ENCODE measurements at regions not wholly inside any gene's neighbourhood (a gene's known extent, or its start where the extent isn't known, plus 50 kb on each side); places are given as distances from the start of the nearest gene placed in this dataset.

DNA sequence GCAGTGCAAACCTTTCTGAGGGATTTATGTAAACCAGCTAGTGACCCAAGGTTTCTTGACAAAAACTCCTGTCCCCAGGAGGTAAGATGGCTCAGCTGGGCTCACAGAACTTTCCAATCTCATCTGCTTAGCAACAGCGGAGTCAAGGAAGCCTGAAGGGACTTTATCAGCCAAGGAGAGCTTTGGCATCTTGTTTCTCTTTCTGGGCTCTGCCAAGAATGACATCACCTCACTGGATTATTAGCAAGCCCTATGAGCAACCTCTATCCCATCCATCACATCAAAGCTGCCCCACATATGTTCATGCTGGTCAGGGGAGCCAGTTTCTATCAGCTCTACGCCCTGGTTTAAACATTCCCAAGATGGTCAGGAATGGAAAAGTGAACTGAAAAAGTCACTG lies 461.3 kb downstream of the ENC1 start:
- H3K27ac Mint-ChIP-seq (ENCODE audit: low read depth), result no peak overlapping the region
- H3K36me3 Mint-ChIP-seq (ENCODE audit: insufficient read depth), result no peaks in the 10 kb centered on the region
- H3K27me3 Mint-ChIP-seq, result peaks cover 47% of the 10 kb centered on the region
- no peaks in the 10 kb centered on the region for H3K4me1 Mint-ChIP-seq
- DNase-seq (ENCODE audit: low spot score in 2 of 2) (no peak), ATAC-seq (replicated peaks; ENCODE audit: extremely low read depth, poor library complexity, severe bottlenecking) (no peak)
- H3K9me3 Mint-ChIP-seq, result no peaks in the 10 kb centered on the region
- no peak overlapping the region for H3K4me3 Mint-ChIP-seq

DNA sequence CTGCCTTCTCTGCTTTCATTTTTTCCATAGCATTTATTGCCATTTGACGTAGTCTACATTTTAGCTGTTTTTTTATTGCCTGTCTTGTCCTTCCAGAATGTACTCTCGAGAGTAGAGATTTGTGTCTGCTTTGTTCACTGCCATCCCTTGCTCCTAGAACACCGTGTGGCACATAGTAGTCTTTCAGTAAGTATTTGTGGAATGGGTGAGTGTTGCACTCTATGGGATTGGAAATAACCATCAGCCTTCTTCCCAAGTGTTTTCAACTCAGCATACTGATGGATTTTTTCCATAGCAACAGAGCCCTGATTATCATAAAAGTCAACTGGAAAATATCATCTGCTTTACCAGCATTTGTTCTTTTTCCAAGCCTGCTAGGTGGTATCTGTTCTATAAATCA lies 462.6 kb downstream of the ENC1 start:
- DNase-seq (ENCODE audit: low spot score in 2 of 2) (no peak), ATAC-seq (replicated peaks; ENCODE audit: extremely low read depth, poor library complexity, severe bottlenecking) (no peak)
- Mint-ChIP-seq H3K4me1 (no peaks in the 10 kb centered on the region), H3K36me3 (ENCODE audit: insufficient read depth) (no peaks in the 10 kb centered on the region), H3K9me3 (no peaks in the 10 kb centered on the region), H3K4me3 (no peak overlapping the region), H3K27ac (ENCODE audit: low read depth) (no peak overlapping the region), H3K27me3 (peaks cover 50% of the 10 kb centered on the region)

DNA sequence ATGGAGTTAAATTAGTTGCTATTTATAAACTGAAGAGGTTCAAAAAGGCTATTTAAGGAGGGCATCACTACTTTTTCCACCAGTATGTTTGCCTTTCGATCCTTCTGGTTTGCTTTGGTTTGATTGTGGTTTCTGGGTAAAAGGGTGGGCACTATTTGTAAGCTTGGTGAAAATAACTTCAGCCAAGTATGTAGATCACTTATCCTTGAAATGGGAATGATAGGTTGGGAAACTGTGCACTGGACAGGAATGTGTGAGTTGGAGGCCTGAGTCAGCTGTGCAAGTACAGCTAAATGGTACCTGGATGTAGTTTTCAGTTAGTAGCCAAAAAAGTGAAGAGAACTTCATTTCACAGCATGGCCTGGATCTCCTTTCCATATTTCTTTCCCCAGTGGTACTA lies 466.2 kb downstream of the ENC1 start:
- DNase-seq (ENCODE audit: low spot score in 2 of 2) (no peak), ATAC-seq (replicated peaks; ENCODE audit: extremely low read depth, poor library complexity, severe bottlenecking) (no peak)
- Mint-ChIP-seq H3K27me3 (peaks cover 57% of the 10 kb centered on the region), H3K9me3 (no peaks in the 10 kb centered on the region), H3K27ac (ENCODE audit: low read depth) (no peak overlapping the region), H3K4me1 (no peaks in the 10 kb centered on the region), H3K36me3 (ENCODE audit: insufficient read depth) (no peaks in the 10 kb centered on the region), H3K4me3 (no peak overlapping the region)

DNA sequence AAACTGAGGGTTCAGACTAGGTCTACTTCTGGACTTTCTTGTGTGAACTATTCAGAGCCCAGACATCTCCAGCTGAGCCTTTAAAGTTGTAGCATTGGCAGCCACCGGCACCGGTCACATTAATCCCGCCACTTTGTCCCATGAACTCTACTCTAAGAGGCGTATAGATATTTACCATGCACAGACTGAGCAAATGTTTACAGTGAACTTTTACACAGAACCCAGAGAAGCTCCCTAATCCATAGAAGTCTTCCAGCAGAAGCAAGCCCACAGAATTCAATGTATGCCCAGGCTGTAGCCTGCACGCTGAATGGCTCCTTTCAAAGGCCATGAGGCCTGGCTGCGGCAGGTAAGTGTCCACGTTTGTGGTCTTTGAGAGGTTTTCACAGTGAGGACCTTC lies 466.9 kb downstream of the ENC1 start:
- Mint-ChIP-seq H3K36me3 (ENCODE audit: insufficient read depth) (no peaks in the 10 kb centered on the region), H3K27me3 (peaks cover 50% of the 10 kb centered on the region), H3K27ac (ENCODE audit: low read depth) (no peak overlapping the region), H3K4me3 (no peak overlapping the region), H3K9me3 (no peaks in the 10 kb centered on the region), H3K4me1 (no peaks in the 10 kb centered on the region)
- no peak for ATAC-seq (replicated peaks; ENCODE audit: extremely low read depth, poor library complexity, severe bottlenecking)
- DNase-seq (ENCODE audit: low spot score in 2 of 2), result no peak

DNA sequence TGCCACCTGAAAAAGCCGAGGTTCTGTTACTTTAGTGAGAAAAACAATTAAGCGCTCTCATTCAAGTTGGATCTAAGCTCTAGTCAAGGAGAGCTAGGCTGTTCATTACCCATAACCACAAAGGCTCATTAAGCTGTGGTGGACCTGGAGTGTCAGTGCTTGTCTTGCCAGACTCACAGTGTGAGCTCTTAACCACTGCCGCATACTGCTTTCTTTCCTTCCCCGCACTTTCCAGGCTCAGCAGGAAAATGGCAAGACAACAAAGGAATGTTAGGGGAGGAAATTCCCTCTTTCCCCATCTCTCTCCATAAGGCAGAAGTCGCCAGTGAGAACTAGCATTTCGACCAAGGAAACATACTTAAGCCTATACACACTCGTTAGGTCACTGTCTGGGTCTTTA lies 467.3 kb downstream of the ENC1 start:
- Mint-ChIP-seq H3K4me1 (no peaks in the 10 kb centered on the region), H3K9me3 (no peaks in the 10 kb centered on the region), H3K27ac (ENCODE audit: low read depth) (no peak overlapping the region), H3K36me3 (ENCODE audit: insufficient read depth) (no peaks in the 10 kb centered on the region), H3K27me3 (peaks cover 46% of the 10 kb centered on the region), H3K4me3 (no peak overlapping the region)
- ATAC-seq (replicated peaks; ENCODE audit: extremely low read depth, poor library complexity, severe bottlenecking) (no peak), DNase-seq (ENCODE audit: low spot score in 2 of 2) (no peak)

DNA sequence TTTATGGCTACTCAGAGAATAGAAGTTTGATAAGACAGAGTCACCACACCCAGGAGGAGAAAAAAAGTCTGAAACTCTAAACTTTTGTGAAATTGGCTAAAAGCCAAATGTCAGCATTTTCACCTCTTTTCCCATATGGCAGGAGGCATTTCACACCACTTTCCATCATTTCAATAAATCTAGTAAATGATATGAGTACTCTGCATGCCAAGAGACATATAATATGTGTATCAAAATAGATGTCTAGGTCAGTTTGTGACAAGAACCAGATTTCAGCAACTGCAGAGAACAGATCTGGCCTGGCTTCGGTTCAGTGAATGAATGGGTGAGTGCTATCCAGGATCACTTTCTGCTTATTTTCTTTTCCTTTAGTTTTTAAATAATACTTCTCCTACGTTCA lies 470.8 kb downstream of the ENC1 start:
- no peaks in the 10 kb centered on the region for H3K4me1 Mint-ChIP-seq
- H3K9me3 Mint-ChIP-seq, result no peaks in the 10 kb centered on the region
- DNase-seq (ENCODE audit: low spot score in 2 of 2) (no peak), ATAC-seq (replicated peaks; ENCODE audit: extremely low read depth, poor library complexity, severe bottlenecking) (no peak)
- H3K27ac Mint-ChIP-seq (ENCODE audit: low read depth), result no peak overlapping the region
- no peak overlapping the region for H3K4me3 Mint-ChIP-seq
- no peaks in the 10 kb centered on the region for H3K36me3 Mint-ChIP-seq (ENCODE audit: insufficient read depth)
- H3K27me3 Mint-ChIP-seq, result peaks cover 25% of the 10 kb centered on the region

DNA sequence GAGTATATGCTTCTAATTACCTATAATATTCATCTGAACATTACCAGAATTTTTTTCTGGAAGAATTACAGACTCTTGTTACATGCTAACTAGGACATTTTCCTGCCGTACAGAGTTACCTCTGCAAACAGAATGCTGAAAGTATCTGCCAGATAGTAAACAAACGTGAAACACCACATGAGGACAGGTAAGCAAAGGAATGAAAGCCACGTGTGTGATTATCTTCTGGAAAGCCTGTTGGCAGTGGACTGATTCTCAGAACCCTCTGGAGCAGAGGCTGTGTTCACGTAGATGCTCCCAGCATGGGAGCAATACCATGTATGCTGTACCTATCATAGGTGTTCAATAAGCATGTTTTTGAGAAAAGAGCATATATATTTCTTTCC lies 472.6 kb downstream of the ENC1 start:
- H3K4me3 Mint-ChIP-seq, result no peak overlapping the region
- ATAC-seq (replicated peaks; ENCODE audit: extremely low read depth, poor library complexity, severe bottlenecking) (no peak), DNase-seq (ENCODE audit: low spot score in 2 of 2) (no peak)
- H3K9me3 Mint-ChIP-seq, result no peaks in the 10 kb centered on the region
- H3K36me3 Mint-ChIP-seq (ENCODE audit: insufficient read depth), result no peaks in the 10 kb centered on the region
- no peaks in the 10 kb centered on the region for H3K4me1 Mint-ChIP-seq
- H3K27ac Mint-ChIP-seq (ENCODE audit: low read depth), result no peak overlapping the region
- peaks cover 7% of the 10 kb centered on the region for H3K27me3 Mint-ChIP-seq

DNA sequence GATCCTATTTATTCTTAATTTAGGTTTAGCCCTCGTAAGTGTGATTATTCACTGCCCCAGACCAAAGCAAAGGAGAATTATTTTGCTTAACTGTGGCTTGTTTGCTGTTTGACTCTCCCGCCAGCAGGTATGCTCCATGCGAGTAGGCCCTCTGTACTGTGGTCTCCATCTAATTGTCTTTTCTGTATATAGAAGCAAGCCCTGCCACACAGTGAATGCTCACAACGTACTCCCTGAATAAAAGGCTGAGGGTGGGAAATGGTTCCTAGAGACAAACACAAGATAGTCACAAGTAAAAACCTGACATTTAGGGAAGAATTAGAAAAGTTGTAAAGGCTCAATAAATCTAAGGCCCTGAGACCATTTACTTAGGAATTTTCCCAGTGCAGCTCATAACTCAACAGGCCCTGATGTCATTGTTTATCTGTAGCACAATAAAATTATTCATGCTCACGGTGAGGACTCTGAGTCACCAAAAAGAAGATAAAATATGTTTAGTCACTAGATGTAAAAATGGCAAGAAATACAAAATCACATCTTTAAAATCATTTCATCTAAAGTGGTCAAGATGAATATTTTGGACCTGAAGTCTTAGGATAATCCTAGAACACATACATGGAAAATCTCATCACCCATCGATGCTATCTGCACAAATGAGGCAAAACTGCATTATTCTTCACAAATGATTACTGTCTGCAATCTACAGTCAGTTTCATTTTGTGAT lies 473.2 kb downstream of the ENC1 start:
- no peaks in the 10 kb centered on the region for H3K36me3 Mint-ChIP-seq (ENCODE audit: insufficient read depth)
- no peaks in the 10 kb centered on the region for H3K9me3 Mint-ChIP-seq
- DNase-seq (ENCODE audit: low spot score in 2 of 2) (no peak), ATAC-seq (replicated peaks; ENCODE audit: extremely low read depth, poor library complexity, severe bottlenecking) (no peak)
- H3K4me1 Mint-ChIP-seq, result no peaks in the 10 kb centered on the region
- peaks cover 2% of the 10 kb centered on the region for H3K27me3 Mint-ChIP-seq
- no peak overlapping the region for H3K4me3 Mint-ChIP-seq
- H3K27ac Mint-ChIP-seq (ENCODE audit: low read depth), result no peak overlapping the region

DNA sequence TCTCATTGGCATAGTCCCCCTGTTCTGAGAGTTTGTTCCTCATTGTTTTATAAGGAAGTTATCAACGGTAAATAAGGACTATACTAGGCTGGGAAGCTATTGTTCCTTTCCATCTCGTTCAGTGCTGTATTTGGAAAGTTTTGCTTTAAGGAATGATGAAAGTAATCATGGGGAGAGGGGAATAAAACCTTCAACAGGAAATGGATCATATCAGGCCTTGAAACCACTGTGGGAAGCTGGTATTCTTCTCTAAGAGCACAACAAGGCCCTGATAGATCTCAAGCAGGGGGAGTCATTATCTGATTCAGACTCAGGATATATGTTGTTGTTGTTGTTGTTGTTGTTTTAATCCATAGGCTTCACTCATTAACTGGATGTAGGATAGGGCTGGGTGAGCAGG lies 474.5 kb downstream of the ENC1 start:
- DNase-seq (ENCODE audit: low spot score in 2 of 2), result no peak
- no peaks in the 10 kb centered on the region for H3K9me3 Mint-ChIP-seq
- H3K27ac Mint-ChIP-seq (ENCODE audit: low read depth), result no peak overlapping the region
- no peaks in the 10 kb centered on the region for H3K4me1 Mint-ChIP-seq
- no peaks in the 10 kb centered on the region for H3K36me3 Mint-ChIP-seq (ENCODE audit: insufficient read depth)
- no peak for ATAC-seq (replicated peaks; ENCODE audit: extremely low read depth, poor library complexity, severe bottlenecking)
- H3K4me3 Mint-ChIP-seq, result no peak overlapping the region
- no peaks in the 10 kb centered on the region for H3K27me3 Mint-ChIP-seq

DNA sequence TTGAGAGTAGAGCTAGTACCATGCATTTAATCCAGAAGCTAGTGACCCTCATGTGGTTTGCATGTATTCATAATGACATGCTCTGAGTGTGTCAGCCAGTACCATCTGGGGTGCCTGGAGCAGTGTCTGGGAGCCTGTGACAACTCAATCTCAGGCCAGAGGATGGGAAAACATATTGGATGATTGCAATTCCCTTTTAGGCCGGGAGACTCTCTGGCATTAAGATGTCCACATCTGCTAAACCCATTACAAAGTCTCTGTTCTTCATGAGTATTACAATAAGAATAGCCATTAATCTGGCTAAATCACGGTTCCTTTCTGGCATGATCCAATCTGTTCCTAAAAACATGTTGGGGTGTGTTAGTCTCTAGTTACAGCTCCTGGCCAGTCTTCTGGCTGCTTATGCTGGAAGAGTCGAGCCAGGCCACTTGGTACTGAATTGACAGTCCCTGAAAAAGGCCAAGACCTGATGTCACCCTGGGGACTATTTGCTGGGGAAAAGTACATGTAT lies 475.7 kb downstream of the ENC1 start:
- no peaks in the 10 kb centered on the region for H3K4me1 Mint-ChIP-seq
- H3K4me3 Mint-ChIP-seq, result no peak overlapping the region
- H3K9me3 Mint-ChIP-seq, result no peaks in the 10 kb centered on the region
- no peak overlapping the region for H3K27ac Mint-ChIP-seq (ENCODE audit: low read depth)
- H3K27me3 Mint-ChIP-seq, result peaks cover 2% of the 10 kb centered on the region
- no peaks in the 10 kb centered on the region for H3K36me3 Mint-ChIP-seq (ENCODE audit: insufficient read depth)
- ATAC-seq (replicated peaks; ENCODE audit: extremely low read depth, poor library complexity, severe bottlenecking) (no peak), DNase-seq (ENCODE audit: low spot score in 2 of 2) (no peak)

DNA sequence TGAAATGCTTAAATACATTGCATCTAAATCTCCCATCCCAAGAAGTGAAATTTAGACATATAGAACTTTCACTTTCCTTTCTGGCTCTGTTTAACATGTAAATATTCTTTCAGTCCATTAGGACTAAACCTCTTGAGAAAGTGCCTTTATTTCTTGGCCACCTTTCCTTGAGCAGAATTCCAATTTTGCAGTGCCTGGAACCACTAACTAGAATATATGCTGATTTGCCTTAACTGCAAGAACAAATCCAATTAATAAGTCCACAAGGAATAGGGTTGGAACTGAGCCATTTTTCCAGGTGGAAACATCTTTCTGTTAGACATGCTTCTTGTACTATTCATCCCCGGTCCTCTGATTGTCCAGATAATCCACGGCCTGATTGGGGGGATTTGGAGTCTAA lies 478.0 kb downstream of the ENC1 start:
- ATAC-seq (replicated peaks; ENCODE audit: extremely low read depth, poor library complexity, severe bottlenecking), result no peak
- peaks cover 22% of the 10 kb centered on the region for H3K27me3 Mint-ChIP-seq
- H3K36me3 Mint-ChIP-seq (ENCODE audit: insufficient read depth), result no peaks in the 10 kb centered on the region
- no peaks in the 10 kb centered on the region for H3K4me1 Mint-ChIP-seq
- no peak overlapping the region for H3K4me3 Mint-ChIP-seq
- DNase-seq (ENCODE audit: low spot score in 2 of 2), result no peak
- H3K27ac Mint-ChIP-seq (ENCODE audit: low read depth), result no peak overlapping the region
- H3K9me3 Mint-ChIP-seq, result no peaks in the 10 kb centered on the region

DNA sequence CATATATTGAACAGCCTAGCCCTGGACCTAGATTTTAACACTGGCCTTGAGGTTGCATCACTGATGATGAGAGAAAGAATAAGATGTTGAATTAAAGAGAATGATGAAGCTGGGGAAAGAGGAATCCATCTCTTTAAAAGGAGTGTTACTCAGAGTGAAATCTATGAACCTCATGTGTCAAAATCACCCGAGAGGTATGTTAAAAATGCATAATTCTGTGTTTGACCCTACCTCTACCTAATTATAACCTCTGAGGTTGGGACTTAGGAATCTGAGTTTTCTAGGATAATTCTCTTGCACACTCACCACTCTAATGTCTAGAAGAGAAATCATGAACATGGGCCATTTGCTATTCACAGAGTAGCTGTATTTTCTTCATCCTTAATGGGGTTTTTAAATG lies 479.4 kb downstream of the ENC1 start:
- Mint-ChIP-seq H3K36me3 (ENCODE audit: insufficient read depth) (no peaks in the 10 kb centered on the region), H3K27ac (ENCODE audit: low read depth) (no peak overlapping the region), H3K4me1 (no peaks in the 10 kb centered on the region), H3K27me3 (peaks cover 22% of the 10 kb centered on the region), H3K9me3 (no peaks in the 10 kb centered on the region), H3K4me3 (no peak overlapping the region)
- ATAC-seq (replicated peaks; ENCODE audit: extremely low read depth, poor library complexity, severe bottlenecking), result no peak
- no peak for DNase-seq (ENCODE audit: low spot score in 2 of 2)

DNA sequence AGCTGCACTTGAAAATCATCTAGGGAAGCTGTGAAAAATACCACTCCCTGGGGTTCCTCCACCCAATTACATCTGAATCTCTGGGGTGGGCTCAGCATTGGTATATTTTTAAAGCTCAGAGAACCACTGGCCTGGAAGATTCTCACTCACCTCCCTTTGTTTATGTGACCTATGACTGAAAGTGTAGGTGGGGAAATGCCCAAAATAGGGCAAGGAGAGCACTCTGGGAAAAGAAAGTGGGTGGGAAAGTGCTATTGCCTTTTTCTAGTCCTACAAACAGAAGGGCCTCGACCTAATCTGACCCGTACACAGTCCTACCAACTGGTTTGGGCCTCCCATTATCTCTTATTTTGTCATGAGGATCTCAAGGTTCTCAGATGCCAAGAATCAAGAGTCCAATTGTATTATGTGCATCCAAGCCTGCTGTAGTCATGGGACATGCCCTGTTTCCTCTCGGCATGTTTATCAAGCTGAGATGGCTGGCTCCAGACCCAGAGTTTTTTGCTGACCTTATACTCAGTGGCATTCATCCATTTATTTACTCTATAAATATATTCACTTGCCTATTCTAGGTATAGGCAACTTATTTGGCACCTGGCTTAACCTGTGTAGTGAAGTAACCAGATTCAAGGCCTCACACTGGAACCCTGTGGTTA lies 483.7 kb downstream of the ENC1 start:
- Mint-ChIP-seq H3K36me3 (ENCODE audit: insufficient read depth) (no peaks in the 10 kb centered on the region), H3K4me1 (no peaks in the 10 kb centered on the region), H3K27me3 (peaks cover 22% of the 10 kb centered on the region), H3K4me3 (no peak overlapping the region), H3K27ac (ENCODE audit: low read depth) (no peak overlapping the region), H3K9me3 (no peaks in the 10 kb centered on the region)
- ATAC-seq (replicated peaks; ENCODE audit: extremely low read depth, poor library complexity, severe bottlenecking) (no peak), DNase-seq (ENCODE audit: low spot score in 2 of 2) (no peak)
